DMS79 (cell line): ENCODE measurements at regions not wholly inside any gene's neighbourhood (a gene's known extent, or its start where the extent isn't known, plus 50 kb on each side); places are given as distances from the start of the nearest gene placed in this dataset.
"Not testable (repeated sequence)": the region's sequence is repeated elsewhere in the genome, so short reads cannot be mapped to it uniquely, and the experiment has no call there.

Source experiments
- DNase-seq: peaks from one replicate; lab custom pipeline; 2025; lab: John Stamatoyannopoulos, UW

DNA sequence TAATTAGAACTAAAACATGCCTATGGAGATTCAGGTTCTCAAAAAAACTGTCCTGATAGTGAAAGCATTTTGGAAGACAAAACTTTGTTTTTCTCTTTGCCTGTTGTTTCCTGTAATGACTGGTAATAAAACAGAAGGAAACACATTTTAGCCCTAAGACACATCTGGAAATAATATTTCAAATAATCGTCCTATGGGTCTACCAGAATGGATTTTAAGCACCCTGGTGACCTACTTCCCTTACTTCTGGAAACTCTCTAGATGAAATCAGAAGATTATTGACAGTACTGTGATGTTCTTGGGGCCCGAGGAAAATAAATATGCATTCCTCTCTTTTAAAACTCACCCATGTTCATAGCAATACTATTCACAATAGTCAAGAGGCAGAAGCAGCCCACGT is 110.1 kb upstream of the TLE4 start:
- DNase-seq, result no peak

DNA sequence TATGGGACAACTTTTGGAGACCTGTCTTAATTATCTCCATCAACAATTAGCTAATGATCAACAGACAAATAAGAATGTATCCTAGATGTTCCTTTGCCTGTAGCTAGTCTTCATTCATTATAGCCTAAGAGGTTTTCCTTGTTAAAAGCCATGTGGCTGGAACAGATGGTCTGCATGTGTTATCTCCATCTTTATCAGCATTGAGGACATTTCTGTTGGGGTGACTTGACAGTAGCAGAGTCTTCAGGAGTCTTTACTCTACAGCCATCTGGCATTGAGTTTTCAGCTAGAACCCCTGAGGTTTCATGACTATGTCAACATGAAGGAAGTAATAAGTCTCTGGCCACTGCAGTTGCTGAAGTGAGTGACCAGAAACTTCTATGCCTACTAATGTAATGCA is 106.6 kb upstream of the TLE4 start:
- no peak for DNase-seq

DNA sequence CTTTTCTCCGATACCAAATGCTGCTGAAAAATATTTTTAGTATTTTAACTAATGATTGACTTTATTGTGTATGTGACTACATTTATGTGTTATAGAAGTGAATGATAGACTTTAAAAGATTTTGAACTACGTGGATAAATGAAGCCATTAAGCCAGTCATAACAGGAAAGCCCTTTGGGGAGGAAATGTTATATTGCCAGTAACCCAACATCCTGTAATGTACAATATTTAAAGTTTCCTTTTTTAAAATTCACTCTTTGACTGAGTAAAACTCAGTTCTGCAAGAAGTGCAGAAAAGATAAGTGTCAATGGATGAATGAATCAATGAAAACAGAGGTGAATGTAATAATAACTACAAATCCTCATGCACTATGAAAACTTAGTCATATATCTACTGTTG is 102.6 kb upstream of the TLE4 start:
- DNase-seq, result no peak

DNA sequence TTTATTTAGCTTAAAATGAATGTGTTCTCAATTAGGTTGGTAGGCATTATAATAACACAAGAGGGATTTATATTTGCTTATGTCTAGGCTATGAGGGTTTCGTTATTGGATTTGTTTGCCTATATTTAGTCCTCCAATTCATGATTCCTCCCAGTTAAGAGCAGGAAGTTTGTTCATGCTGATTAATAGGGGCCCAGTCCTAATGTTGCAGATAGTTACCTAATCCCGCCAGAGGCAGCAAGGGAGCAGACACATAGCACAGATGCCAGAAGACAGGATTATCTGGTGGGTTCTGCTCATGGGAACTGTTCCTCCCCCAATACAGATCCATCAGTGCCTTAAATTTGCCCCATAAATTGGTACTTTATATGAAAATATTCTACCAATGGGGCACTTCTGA is 100.8 kb upstream of the TLE4 start:
- DNase-seq, result no peak

DNA sequence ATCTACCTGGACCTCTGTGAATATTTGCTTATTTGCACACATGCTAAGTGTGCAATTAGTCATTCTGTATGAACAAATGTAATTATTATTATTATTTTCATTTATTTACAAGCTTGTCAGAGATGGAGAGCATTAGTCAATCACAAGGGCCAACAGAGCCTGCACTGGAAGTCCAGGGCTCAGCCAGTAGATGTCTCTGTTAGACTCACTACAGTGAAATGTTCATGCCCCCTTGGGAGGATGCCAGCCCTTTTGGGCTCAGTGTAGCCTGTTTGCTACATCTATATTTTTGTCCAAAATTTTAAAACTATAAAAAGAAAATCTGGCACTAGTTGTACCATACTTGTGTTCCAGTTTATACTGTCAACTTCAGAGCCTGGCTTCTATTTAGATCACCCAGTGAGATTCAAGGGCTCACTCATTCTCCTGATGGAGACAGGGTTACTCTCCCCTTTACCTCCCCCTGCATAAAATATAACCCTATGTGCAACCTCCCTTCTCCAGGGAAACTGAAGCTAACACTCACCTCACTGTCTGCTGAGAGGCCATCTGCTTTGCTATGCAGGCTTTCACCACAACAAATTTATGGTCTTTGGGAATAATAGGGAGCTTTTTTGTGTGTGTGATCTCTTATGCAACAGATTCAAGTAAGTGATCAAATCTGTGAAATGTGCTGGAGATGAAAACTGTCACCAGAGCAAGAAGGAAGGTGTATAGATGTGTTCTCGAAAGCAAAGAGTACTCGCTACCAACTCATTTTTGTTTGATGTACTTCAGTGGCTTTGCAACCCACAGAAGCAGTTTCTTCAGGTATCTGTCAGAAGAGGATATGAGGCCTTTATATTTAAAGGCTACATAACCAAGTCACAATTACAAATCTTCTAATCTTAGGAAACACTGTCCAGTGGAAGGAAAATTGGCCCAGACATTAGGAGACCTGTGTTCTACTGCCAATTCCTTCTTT is 99.9 kb upstream of the TLE4 start:
- DNase-seq, result no peak

DNA sequence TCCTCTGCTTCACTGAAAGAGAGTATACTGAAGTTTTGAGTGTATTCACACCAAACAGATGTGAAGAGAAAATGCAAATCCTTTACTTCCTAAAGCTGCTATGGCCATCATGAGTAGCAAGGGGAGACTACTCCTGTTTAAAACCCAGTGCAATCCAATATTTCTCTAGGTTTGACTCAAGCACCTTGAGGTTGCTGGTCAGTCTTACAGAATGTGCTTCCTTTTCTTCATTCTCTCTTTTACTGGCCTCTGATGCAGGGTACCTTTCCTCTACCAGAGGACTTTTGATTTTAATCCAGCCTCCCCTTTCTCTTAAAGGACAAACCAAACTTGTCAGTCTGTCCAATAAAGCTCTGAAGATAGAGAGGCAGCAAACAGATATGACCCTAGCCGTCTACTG is 98.1 kb upstream of the TLE4 start:
- no peak for DNase-seq

DNA sequence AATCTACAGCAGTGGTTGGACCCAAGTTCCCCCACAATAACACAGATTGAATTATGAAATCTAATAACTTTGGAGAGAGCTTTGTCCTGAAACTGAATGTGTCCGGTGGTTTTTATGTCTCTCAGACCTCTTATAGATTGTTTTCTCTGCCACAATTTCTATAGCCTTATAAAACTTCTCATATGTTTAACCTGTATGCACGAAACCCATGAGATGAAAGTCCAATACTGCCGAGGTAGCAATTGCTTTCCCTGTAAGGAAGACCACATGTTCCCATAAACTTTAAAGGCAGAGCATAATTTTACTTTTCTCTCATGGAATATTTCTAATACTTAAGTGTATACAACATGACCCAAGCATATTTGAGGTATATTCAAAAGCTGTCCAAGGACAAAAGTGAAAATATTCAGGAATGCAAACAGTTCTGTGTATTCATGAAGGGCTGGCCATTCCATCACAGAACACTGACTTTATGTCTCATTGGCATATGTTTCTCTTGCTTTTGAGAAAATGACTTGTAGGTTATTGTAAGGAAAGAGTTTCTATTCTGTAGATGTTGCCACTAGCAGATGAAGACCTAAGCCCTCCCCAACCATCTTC is 94.4 kb upstream of the TLE4 start:
- DNase-seq, result no peak

DNA sequence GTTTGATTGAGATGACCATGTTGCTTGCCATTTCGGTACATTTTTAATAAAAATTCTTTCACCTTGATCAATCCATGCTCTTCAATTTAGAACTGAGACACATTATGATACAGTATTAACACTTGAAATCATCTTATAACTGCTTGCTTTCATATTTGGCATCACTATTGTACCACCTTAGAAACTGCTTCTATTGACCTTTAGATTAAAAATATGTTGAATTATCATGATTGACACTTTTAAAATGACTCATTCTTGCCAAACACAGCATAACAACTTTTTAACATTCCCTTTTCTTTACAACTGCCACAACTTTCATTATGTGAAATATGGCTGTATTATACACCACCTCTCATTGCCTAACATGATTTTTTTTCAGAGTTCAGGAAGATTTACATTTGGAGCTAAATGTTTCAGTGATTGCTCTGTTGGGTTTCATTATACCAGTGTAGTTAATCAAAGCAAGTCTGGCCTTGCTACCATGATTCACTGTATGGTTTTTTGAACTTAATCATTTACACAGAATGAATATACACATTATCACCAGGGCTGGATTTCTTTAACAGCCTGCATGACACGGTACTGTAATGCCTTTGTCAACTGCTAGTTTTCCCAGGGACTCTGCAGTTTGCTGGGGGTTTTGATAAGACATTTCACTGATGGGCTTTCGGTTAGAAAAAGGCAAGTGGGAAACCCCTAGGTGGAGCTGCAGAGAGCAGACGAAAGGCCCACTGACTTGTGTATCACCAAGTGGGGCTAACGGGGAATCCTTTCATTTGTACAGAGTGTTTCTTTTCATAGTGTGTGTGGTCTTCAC is 93.6 kb upstream of the TLE4 start:
- no peak for DNase-seq

DNA sequence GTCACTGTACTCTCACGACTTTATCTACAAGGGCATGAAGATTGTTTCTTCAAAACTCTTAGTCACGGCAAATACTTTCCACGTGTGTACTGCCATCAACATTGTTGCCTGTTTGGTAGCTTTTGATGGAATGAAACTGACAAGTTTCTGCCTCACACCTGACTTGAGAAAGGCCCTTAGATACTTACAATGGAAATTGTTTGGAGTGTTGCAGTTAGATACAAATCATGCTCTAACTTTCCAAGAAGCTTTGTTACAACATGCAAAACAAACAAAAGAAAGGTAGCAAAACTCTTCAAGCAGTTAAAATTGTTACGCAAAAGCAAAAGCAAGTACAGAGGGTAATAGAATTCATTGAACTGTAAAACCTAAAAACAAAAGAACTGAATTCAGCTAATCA is 91.1 kb upstream of the TLE4 start:
- DNase-seq, result no peak

DNA sequence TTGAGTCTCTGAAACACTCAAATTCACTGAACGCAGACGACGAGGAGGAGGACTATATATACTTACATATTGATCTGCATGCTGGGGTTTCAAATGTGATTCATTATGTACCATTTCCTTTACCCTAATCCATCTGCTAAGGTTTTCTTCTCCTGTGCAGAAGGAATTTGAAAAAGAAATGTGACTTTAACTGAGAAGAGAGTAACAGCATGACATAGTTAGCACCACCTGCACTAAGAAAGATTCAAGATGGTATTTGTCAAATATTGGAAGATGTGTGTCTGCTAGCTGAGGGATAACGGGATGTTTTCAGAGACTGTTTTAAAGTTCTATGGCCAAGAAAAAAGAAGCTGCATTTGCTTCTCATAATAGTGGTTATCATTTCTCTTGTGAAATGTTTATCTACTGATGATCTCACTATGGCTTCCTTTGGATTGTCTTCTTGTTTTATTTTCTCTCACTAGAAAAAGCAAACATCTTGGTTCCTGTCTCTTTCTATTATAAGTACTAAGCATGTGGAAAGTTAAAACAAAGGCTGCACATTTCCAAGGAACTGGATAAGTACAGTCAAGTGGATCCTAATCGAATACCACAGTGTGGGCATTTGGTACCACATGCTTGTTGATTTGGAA is 89.8 kb upstream of the TLE4 start:
- DNase-seq, result no peak

DNA sequence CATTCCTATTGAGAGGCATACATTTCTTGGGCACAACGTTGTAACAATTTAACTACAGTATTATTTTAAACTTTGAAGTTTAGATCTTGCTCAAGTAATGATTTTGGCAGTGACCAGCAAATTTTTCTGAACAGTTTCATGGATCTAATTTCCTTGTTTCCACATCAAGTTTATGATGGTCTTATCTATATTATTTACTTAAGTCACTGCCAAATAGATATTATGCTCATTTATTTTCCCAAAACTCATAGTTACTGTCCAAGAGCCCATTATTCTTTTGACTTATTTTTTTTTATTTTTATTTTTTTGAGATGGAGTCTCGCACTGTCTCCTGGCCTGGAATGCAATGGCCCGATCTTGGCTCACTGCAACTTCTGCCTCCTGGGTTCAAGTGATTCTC is 86.5 kb upstream of the TLE4 start:
- DNase-seq, result no peak

DNA sequence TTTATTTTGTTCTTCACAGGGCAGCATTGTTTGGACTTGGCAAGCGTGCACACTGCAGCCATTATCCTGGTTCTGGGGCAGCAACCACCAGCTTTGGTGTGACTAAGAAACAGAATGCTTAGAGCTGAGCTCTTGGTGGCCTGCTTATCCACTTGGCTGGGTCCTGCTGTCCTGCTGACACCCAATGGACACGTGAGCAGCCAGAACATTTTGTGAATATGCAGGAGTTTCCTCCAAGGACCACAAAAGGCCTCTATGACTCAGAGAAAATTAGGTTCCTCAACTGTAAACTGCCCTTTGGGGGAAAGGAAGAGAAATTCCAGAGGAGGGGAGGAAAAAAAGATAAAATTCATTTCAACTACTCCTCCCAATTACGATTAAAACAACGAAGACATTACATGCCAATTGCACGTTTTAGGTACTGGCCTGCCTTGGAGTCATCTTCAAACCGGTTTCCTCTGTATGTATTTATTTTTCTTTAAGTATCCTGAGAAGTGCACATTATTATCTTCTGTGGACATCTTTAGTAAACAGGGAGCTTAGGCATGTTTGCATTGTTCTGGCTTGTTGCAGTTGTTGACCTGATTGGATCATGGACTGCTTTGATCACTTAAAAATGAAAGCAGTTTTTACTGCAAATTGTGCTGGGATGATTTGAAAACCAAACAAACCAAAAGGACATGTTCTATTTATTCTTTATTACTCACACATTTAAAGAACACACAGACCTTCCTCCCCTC is 82.3 kb upstream of the TLE4 start:
- no peak for DNase-seq

DNA sequence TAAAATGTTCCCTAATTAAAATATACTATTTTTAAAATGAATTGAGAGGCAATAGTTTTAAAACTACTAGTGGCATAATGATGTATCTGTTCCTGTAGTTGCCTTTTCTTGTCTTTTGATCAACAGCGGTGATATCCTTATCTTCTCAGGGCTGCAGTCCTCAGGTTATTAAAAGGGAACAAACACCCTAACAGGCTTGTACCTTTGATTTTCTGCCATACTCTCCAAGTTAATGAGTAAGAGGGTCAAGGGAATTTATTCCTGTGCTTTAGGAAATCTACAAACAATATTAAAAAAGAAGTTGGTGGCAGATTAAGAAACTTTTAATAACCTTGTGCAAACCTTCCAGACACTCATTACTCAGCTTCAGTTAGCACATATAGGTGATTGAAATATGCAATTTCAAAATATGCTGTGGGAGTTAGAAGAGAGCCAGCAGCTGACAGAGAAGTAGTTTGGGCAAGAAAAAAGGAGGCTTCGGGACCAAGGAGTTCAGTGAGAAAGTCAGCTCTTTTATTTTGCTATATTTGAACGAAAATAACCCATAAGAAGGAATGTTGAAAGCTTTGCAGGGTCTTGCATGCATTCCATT is 81.0 kb upstream of the TLE4 start:
- no peak for DNase-seq

DNA sequence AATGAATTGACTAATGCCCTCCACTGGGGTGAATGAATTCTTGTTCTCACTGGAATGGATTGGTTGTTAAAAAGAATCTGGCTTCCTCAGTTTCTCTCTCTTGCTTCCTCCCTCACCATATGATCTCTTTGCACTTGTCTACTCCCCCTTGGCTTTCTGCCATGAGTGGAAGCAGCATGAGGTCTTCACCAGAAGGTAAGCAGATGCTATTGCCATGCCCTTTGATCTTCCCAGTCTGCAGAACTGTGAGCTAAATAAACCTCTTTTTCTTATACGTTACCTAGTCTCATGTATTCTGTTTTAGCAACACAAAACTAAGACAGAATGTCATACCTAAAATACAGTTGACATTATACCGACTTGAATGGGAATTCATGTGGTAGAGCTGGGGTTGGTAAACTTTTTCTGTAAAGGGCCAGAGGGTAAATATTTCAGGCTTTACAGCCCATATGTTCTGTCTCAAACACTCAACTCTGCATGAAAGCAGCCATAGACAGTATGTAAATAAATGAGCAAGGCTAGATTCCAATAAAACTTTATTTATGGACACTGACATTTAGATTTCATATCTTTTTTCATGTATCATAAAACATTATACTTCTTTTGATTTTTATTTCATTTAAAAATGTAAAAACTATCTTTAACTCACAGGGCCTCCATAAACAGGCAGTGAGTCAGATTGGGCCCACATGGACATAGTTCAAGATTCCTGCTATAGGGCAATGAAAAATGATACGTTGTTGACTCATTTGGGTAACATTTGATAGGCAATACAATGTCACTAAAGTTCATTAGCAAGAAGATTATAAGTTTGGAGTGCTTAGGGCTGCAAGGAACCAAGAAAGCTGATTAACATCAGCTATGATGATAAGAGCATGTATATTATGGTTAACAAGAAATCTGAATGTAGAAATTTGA is 79.4 kb upstream of the TLE4 start:
- DNase-seq, result no peak

DNA sequence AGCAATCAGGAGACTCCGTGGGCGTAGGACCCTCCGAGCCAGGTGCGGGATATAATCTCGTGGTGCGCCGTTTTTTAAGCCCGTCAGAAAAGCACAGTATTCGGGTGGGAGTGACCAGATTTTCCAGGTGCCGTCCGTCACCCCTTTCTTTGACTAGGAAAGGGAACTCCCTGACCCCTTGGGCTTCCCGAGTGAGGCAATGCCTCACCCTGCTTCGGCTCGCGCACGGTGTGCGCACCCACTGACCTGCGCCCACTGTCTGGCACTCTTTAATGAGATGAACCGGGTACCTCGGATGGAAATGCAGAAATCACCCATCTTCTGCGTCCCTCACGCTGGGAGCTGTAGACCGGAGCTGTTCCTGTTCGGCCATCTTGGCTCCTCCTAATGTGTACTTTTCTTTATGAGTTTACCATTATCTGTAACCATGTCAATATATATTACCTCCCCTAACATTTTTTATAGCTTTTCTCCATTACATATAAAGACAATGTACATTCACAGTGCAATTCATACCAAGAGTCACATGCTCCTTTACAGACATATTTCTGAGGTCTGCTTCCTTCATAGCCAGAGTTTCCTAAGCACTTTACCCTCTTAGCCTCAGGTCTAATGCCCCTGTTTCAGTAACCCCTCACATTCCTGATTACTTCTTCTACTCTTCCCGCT is 71.4 kb upstream of the TLE4 start:
- DNase-seq, result not testable (repeated sequence)

DNA sequence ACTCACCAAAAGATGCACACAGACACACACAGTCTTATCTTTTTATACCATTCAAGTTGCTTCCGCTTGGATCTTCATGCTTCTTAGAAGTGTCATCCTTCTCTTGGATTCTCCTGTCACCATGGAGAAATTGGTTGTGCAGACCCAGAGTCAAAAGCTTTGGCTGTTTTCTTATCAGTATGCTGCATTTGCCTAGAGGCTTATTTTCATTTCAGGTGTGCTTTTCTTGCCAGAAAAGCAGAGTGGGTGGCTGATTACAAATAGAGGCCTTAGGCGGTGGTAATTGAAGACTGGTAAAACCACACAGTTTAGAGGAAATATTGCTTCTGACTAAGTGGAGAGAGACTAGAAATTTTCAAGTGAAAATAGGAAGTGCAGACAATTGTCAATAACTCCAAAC is 70.2 kb upstream of the TLE4 start:
- no peak for DNase-seq

DNA sequence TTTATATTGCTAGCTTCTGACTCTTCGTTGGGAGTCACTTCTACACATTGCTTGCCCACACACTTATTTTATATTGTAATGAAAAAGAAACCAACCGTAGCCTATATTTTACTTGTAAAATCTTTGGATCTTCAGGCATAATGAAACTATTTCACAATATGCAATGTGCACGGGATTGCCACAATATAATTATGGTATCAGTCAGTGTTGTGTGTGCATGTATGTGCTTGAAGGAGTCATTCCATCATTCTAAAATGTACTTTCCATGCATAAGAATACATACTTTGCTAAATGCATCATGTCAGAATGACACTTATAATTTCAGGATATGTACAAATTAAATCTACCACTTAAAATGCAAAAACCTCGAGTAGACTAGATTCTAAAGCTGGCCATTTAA is 64.0 kb upstream of the TLE4 start:
- no peak for DNase-seq

DNA sequence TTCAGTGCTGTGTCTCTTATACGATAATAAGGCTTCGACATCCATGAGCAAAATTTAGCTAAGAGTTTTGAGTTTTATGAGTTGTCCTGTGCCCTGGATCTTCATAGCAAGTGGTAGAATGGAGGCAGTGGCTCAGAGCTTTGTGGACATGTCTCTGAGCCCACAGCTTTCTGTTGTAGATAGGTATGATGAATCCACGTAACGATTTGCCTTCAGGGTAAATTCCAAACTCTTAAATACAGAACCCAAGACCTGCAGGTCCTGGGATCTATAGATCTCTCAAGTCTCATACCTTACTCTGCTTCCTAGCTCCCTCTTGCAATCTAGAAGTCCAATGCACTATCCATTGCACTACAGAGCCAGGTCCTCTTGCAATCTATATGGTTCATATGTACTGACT is 59.5 kb upstream of the TLE4 start:
- DNase-seq, result no peak
